ENCODE measurements at regions not wholly inside any gene's neighbourhood (a gene's known extent, or its start where the extent isn't known, plus 50 kb on each side); places are given as distances from the start of the nearest gene placed in this dataset.

DNA sequence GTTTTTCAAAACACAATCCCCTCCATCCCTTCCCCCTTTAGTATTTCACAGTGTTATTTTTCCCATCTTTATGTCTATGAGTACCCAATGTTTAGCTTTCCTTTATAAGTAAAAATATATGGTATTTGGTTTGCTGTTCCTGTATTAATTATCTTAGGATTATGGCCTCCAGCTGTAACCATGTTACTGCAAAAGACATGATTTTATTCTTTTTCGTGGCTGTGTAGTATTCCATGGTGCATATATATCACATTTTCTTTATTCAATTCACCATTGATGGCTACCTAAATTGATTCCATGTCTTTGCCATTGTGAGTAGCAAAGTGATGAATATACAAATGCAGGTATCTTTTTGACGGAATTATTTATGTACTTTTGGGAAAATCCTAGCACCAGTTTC, 346.4 kb upstream of the CNTN5 start:
- H3K9me1 ChIP-seq (ENCODE audit: control insufficient read depth, extremely low read depth, insufficient read depth, low read length): no peaks in the 10 kb centered on the region
- H3K36me3 ChIP-seq (ENCODE audit: control insufficient read depth in 2 of 2, extremely low read depth in 1 of 2, insufficient read depth in 2 of 2, low read length in 2 of 2): no peaks in the 10 kb centered on the region
- H3K27ac ChIP-seq (ENCODE audit: control insufficient read depth, insufficient read depth, low read length): no peak overlapping the region
- dilution Hi-C loops (cut with MboI; ENCODE audit: extremely low pct_ligation_motif_present, low sequenced_read_pairs): no loop called here
- no peaks in the 10 kb centered on the region for H3K4me1 ChIP-seq (ENCODE audit: control insufficient read depth, extremely low read depth, insufficient read depth, low read length)
- no peak for TF ChIP-seq EZH2 (IDR thresholded peaks at IDR 0.05; ENCODE audit: low read length)
- TF ChIP-seq, protein P1, sequence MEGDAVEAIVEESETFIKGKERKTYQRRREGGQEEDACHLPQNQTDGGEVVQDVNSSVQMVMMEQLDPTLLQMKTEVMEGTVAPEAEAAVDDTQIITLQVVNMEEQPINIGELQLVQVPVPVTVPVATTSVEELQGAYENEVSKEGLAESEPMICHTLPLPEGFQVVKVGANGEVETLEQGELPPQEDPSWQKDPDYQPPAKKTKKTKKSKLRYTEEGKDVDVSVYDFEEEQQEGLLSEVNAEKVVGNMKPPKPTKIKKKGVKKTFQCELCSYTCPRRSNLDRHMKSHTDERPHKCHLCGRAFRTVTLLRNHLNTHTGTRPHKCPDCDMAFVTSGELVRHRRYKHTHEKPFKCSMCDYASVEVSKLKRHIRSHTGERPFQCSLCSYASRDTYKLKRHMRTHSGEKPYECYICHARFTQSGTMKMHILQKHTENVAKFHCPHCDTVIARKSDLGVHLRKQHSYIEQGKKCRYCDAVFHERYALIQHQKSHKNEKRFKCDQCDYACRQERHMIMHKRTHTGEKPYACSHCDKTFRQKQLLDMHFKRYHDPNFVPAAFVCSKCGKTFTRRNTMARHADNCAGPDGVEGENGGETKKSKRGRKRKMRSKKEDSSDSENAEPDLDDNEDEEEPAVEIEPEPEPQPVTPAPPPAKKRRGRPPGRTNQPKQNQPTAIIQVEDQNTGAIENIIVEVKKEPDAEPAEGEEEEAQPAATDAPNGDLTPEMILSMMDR (optimal IDR thresholded peaks at IDR 0.05 in 1 of 3, IDR thresholded peaks at IDR 0.05 in 1 of 3, conservative IDR thresholded peaks at IDR 0.05 in 1 of 3; ENCODE audit: extremely low read depth in 1 of 3, insufficient read depth in 2 of 3, low read length in 3 of 3): no peak
- no peak overlapping the region for H3K4me2 ChIP-seq (ENCODE audit: control insufficient read depth, extremely low read depth, insufficient read depth, low read depth, low read length)
- no peak overlapping the region for H2AFZ ChIP-seq (ENCODE audit: control insufficient read depth, low read length)
- H3K79me2 ChIP-seq (ENCODE audit: control insufficient read depth, insufficient read depth, low read length): no peaks in the 10 kb centered on the region
- no peak overlapping the region for H3K9ac ChIP-seq (ENCODE audit: control insufficient read depth, extremely low read depth, insufficient read depth, low read length)
- no peaks in the 10 kb centered on the region for H4K20me1 ChIP-seq (ENCODE audit: control insufficient read depth, extremely low read depth, insufficient read depth, low read length)
- FAIRE-seq: no peak
- H3K4me3 ChIP-seq (ENCODE audit: control insufficient read depth in 2 of 3, extremely low read depth in 1 of 3, insufficient read depth in 2 of 3, low read depth in 1 of 3, low read length in 3 of 3): no peak overlapping the region
- no peaks in the 10 kb centered on the region for H3K9me3 ChIP-seq (ENCODE audit: control insufficient read depth, low read depth, low read length)
- no peaks in the 10 kb centered on the region for H3K27me3 ChIP-seq (ENCODE audit: control insufficient read depth, extremely low read depth, insufficient read depth, low read length)
- no peak for DNase-seq (ENCODE audit: low read depth, low spot score)

DNA sequence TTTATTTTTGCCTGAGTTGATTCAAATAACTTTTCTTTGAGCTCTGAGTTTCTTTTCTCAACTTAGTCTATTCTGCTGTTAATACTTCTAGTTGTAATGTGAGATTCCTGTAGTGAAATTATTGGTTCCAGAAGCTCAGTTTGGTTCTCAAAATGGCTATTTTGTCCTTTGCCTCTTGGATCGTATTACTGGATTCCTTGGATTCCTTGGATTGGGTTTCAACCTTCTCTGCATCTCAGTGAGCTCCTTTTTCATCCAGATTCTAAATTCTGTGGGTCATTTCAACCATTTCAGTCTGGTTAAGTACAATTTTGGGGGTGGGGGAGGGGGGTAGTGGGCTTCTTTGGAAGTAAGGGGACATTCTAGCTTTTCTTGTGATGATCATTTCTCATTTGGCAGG, 341.1 kb upstream of the CNTN5 start:
- Histone ChIP-seq H2AFZ (ENCODE audit: control insufficient read depth, low read length) (no peak overlapping the region), H3K36me3 (ENCODE audit: control insufficient read depth in 2 of 2, extremely low read depth in 1 of 2, insufficient read depth in 2 of 2, low read length in 2 of 2) (no peaks in the 10 kb centered on the region), H3K4me1 (ENCODE audit: control insufficient read depth, extremely low read depth, insufficient read depth, low read length) (no peaks in the 10 kb centered on the region), H3K4me3 (ENCODE audit: control insufficient read depth in 2 of 3, extremely low read depth in 1 of 3, insufficient read depth in 2 of 3, low read depth in 1 of 3, low read length in 3 of 3) (no peak overlapping the region), H3K27ac (ENCODE audit: control insufficient read depth, insufficient read depth, low read length) (no peak overlapping the region), H3K9ac (ENCODE audit: control insufficient read depth, extremely low read depth, insufficient read depth, low read length) (no peak overlapping the region), H3K27me3 (ENCODE audit: control insufficient read depth, extremely low read depth, insufficient read depth, low read length) (no peaks in the 10 kb centered on the region), H3K4me2 (ENCODE audit: control insufficient read depth, extremely low read depth, insufficient read depth, low read depth, low read length) (no peak overlapping the region), H3K9me3 (ENCODE audit: control insufficient read depth, low read depth, low read length) (no peaks in the 10 kb centered on the region), H4K20me1 (ENCODE audit: control insufficient read depth, extremely low read depth, insufficient read depth, low read length) (no peaks in the 10 kb centered on the region), H3K79me2 (ENCODE audit: control insufficient read depth, insufficient read depth, low read length) (no peaks in the 10 kb centered on the region), H3K9me1 (ENCODE audit: control insufficient read depth, extremely low read depth, insufficient read depth, low read length) (no peaks in the 10 kb centered on the region)
- FAIRE-seq (no peak), DNase-seq (ENCODE audit: low read depth, low spot score) (no peak)
- dilution Hi-C loops (cut with MboI; ENCODE audit: extremely low pct_ligation_motif_present, low sequenced_read_pairs): no loop called here
- no peak for TF ChIP-seq EZH2 (IDR thresholded peaks at IDR 0.05; ENCODE audit: low read length)
- TF ChIP-seq, protein P1 (optimal IDR thresholded peaks at IDR 0.05 in 1 of 3, IDR thresholded peaks at IDR 0.05 in 1 of 3, conservative IDR thresholded peaks at IDR 0.05 in 1 of 3; ENCODE audit: extremely low read depth in 1 of 3, insufficient read depth in 2 of 3, low read length in 3 of 3): no peak
